ENCODE measurements at regions not wholly inside any gene's neighbourhood (a gene's known extent, or its start where the extent isn't known, plus 50 kb on each side); places are given as distances from the start of the nearest gene placed in this dataset.

- no peak for TF ChIP-seq MYC (IDR thresholded peaks at IDR 0.05; ENCODE audit: low read depth, low read length)
- TF ChIP-seq CTCF (IDR thresholded peaks at IDR 0.05; ENCODE audit: low read depth, low read length): no peak
- TF ChIP-seq POLR2A (IDR thresholded peaks at IDR 0.05; ENCODE audit: extremely low read depth, insufficient read length): no peak
- no peak for TF ChIP-seq MAX (IDR thresholded peaks at IDR 0.05; ENCODE audit: low read depth, low read length)
- DNase-seq (ENCODE audit: low read depth): no peak
- H3K4me3 ChIP-seq (ENCODE audit: low read depth, low read length): no peak overlapping the region
Observed at GRCh38 chr13:107473253-107473652, 742.1 kb downstream of the LIG4 start.

GRCh38 chr13:107466326-107467099 lies 748.8 kb downstream of the LIG4 start:
- TF ChIP-seq MAX (IDR thresholded peaks at IDR 0.05; ENCODE audit: low read depth, low read length) (no peak), MYC (IDR thresholded peaks at IDR 0.05; ENCODE audit: low read depth, low read length) (no peak)

GRCh38 chr13:107462501-107462900 lies 752.8 kb downstream of the LIG4 start:
- H3K4me3 ChIP-seq (ENCODE audit: low read depth, low read length): no peak overlapping the region
- DNase-seq (ENCODE audit: low read depth): no peak
- no peak for TF ChIP-seq CTCF (IDR thresholded peaks at IDR 0.05; ENCODE audit: low read depth, low read length)
- TF ChIP-seq POLR2A (IDR thresholded peaks at IDR 0.05; ENCODE audit: extremely low read depth, insufficient read length): no peak

More at GRCh38 chr13:107466326-107467099, 748.8 kb downstream of the LIG4 start:
- H3K4me3 ChIP-seq (ENCODE audit: low read depth, low read length): no peak overlapping the region
- no peak for DNase-seq (ENCODE audit: low read depth)

- no peak for DNase-seq (ENCODE audit: low read depth)
Observed at GRCh38 chr13:107461751-107462150, 753.6 kb downstream of the LIG4 start.

GRCh38 chr13:107459430-107459829 lies 755.9 kb downstream of the LIG4 start:
- TF ChIP-seq POLR2A (IDR thresholded peaks at IDR 0.05; ENCODE audit: extremely low read depth, insufficient read length): no peak
- TF ChIP-seq CTCF (IDR thresholded peaks at IDR 0.05; ENCODE audit: low read depth, low read length): no peak
- no peak for TF ChIP-seq MYC (IDR thresholded peaks at IDR 0.05; ENCODE audit: low read depth, low read length)
- TF ChIP-seq MAX (IDR thresholded peaks at IDR 0.05; ENCODE audit: low read depth, low read length): no peak
- DNase-seq (ENCODE audit: low read depth): no peak

More at GRCh38 chr13:107461751-107462150, 753.6 kb downstream of the LIG4 start:
- no peak for TF ChIP-seq CTCF (IDR thresholded peaks at IDR 0.05; ENCODE audit: low read depth, low read length)
- TF ChIP-seq MAX (IDR thresholded peaks at IDR 0.05; ENCODE audit: low read depth, low read length): no peak
- TF ChIP-seq MYC (IDR thresholded peaks at IDR 0.05; ENCODE audit: low read depth, low read length): no peak
- TF ChIP-seq POLR2A (IDR thresholded peaks at IDR 0.05; ENCODE audit: extremely low read depth, insufficient read length): no peak
- H3K4me3 ChIP-seq (ENCODE audit: low read depth, low read length): no peak overlapping the region

GRCh38 chr13:107458269-107458668 lies 757.1 kb downstream of the LIG4 start:
- no peak for DNase-seq (ENCODE audit: low read depth)
- TF ChIP-seq MAX (IDR thresholded peaks at IDR 0.05; ENCODE audit: low read depth, low read length) (no peak), POLR2A (IDR thresholded peaks at IDR 0.05; ENCODE audit: extremely low read depth, insufficient read length) (no peak), MYC (IDR thresholded peaks at IDR 0.05; ENCODE audit: low read depth, low read length) (no peak), CTCF (IDR thresholded peaks at IDR 0.05; ENCODE audit: low read depth, low read length) (no peak)
- H3K4me3 ChIP-seq (ENCODE audit: low read depth, low read length): no peak overlapping the region

More at GRCh38 chr13:107459430-107459829, 755.9 kb downstream of the LIG4 start:
- no peak overlapping the region for H3K4me3 ChIP-seq (ENCODE audit: low read depth, low read length)

Data from NB4 (cell line).